NCI-H524 (cell line): ENCODE measurements at regions not wholly inside any gene's neighbourhood (a gene's known extent, or its start where the extent isn't known, plus 50 kb on each side); places are given as distances from the start of the nearest gene placed in this dataset.
"Not testable (repeated sequence)": the region's sequence is repeated elsewhere in the genome, so short reads cannot be mapped to it uniquely, and the experiment has no call there.

Experiments
- DNase-seq, 2 experiments: peaks; one replicate each; lab custom pipeline; 2025; lab: John Stamatoyannopoulos, UW

- DNase-seq: no peak
Measured at GRCh38 chr20:55070001-55070400, 594.6 kb downstream of the DOK5 start.

- DNase-seq: no peak
Measured at GRCh38 chr20:55067158-55067825, 591.9 kb downstream of the DOK5 start.

- no peak for DNase-seq
Measured at GRCh38 chr20:55058938-55059337, 583.5 kb downstream of the DOK5 start.

- no peak for DNase-seq
Measured at GRCh38 chr20:55057779-55058415, 582.5 kb downstream of the DOK5 start.

- DNase-seq: no peak
Measured at GRCh38 chr20:55054453-55054852, 579.1 kb downstream of the DOK5 start.

- no peak for DNase-seq
Measured at GRCh38 chr20:55053389-55053788, 578.0 kb downstream of the DOK5 start.

- DNase-seq: no peak
Measured at GRCh38 chr20:55052459-55052858, 577.1 kb downstream of the DOK5 start.

- no peak for DNase-seq
Measured at GRCh38 chr20:55038684-55039083, 563.3 kb downstream of the DOK5 start.

GRCh38 chr20:55031971-55032370 is 556.6 kb downstream of the DOK5 start:
- no peak for DNase-seq

GRCh38 chr20:55014766-55015165 is 539.4 kb downstream of the DOK5 start:
- no peak for DNase-seq

GRCh38 chr20:55010761-55011160 is 535.4 kb downstream of the DOK5 start:
- no peak for DNase-seq

GRCh38 chr20:55009066-55009465 is 533.7 kb downstream of the DOK5 start:
- DNase-seq: no peak

GRCh38 chr20:55004044-55004443 is 528.7 kb downstream of the DOK5 start:
- DNase-seq: no peak

- DNase-seq: no peak
Measured at GRCh38 chr20:54995553-54995952, 520.2 kb downstream of the DOK5 start.

GRCh38 chr20:54995011-54995410 is 519.6 kb downstream of the DOK5 start:
- no peak for DNase-seq

GRCh38 chr20:54985091-54985490 is 509.7 kb downstream of the DOK5 start:
- no peak for DNase-seq

GRCh38 chr20:54984104-54984448 is 508.7 kb downstream of the DOK5 start:
- no peak for DNase-seq

GRCh38 chr20:54983394-54984103 is 508.2 kb downstream of the DOK5 start:
- not testable (repeated sequence) for DNase-seq

- no peak for DNase-seq
Measured at GRCh38 chr20:54981175-54981574, 505.8 kb downstream of the DOK5 start.

- no peak for DNase-seq
Measured at GRCh38 chr20:54980103-54980960, 504.9 kb downstream of the DOK5 start.

GRCh38 chr20:54950304-54950703 is 474.9 kb downstream of the DOK5 start:
- DNase-seq: no peak

GRCh38 chr20:54941666-54942065 is 466.3 kb downstream of the DOK5 start:
- no peak for DNase-seq
